HCT116 (cell line): ENCODE measurements at regions not wholly inside any gene's neighbourhood (a gene's known extent, or its start where the extent isn't known, plus 50 kb on each side); places are given as distances from the start of the nearest gene placed in this dataset.

Experiments
- ATAC-seq: fragments of 200-7000 bp; cut with Tn5 transposase; 2 replicates; pipeline ENCODE4 v1.9.1; 2020; ENCODE audit warnings: mild to moderate bottlenecking, moderate library complexity
- BruUV-seq: library from RNA; stranded (reverse); fragments of 400-500 nt; replicated peaks from 2 replicates; lab custom pipeline; 2021; lab: Mats Ljungman, UMichigan
- CTCF ChIA-PET: fragments of 300-600 bp; sonication (Branson Sonifier 250); formaldehyde crosslinking; loops from one replicate; lab custom pipeline; 2021; ENCODE audit warnings: antibody characterized with exemption; lab: Charles Lee
- POLR2A ChIA-PET: fragments of 300-600, 350-600 bp; sonication (Branson Sonifier 250); formaldehyde crosslinking; loops from one replicate; lab custom pipeline; 2021; ENCODE audit warnings: antibody characterized with exemption; lab: Charles Lee
- RAD21 ChIA-PET, 2 experiments: fragments of 300-600 bp; sonication (Branson Sonifier 250); formaldehyde crosslinking; loops; one replicate each; lab custom pipeline; 2023; ENCODE audit warnings: low total read pairs in 2 of 2; ENCODE audit not compliant: uncharacterized antibody in 2 of 2, unreplicated experiment in 2 of 2, low non-redundant PET in 1 of 2; lab: Charles Lee
- DNase-seq: peaks from one replicate; pipeline ENCODE4 v3.0.0-alpha.2; 2010; ENCODE audit warnings: low read depth, low spot score
- H2AFZ ChIP-seq: fragments of 200-600 bp; shearing (Covaris generic), sonication (generic); 2 replicates; pipeline ENCODE4 v1.6.1; 2017; ENCODE audit warnings: low read depth, mixed run types, mixed read lengths, antibody characterized with exemption, low read length; ENCODE audit not compliant: poor library complexity, severe bottlenecking
- H3K27ac ChIP-seq: 2 replicates; pipeline ENCODE4 v1.5.1; 2012; ENCODE audit warnings: low read depth, low read length
- H3K27me3 ChIP-seq: fragments of 200-600 bp; sonication (generic); 2 replicates; pipeline ENCODE4 v1.6.1; 2016; ENCODE audit warnings: mixed run types, low read length, mixed read lengths; ENCODE audit not compliant: insufficient read depth
- H3K36me3 ChIP-seq, 2 experiments: fragments of 200-500 bp in 1 of 2; fragments of 200-600 bp in 1 of 2; sonication (Bioruptor generic) in 1 of 2; sonication (generic) in 1 of 2; 2 replicates each; pipeline versions ENCODE4 v1.5.1 to v1.6.1; 2014 to 2016; ENCODE audit warnings: low read length in 2 of 2, inconsistent platforms in 1 of 2, mixed read lengths in 1 of 2, mixed run types in 1 of 2; ENCODE audit not compliant: insufficient read depth in 2 of 2, control insufficient read depth in 1 of 2
- H3K4me1 ChIP-seq, 2 experiments: fragments of 200-600 bp in 1 of 2; sonication (generic) in 1 of 2; 2 replicates each; pipeline versions ENCODE4 v1.5.1 to v1.6.1; 2012 to 2017; ENCODE audit warnings: low read length in 2 of 2, inconsistent platforms in 1 of 2, mild to moderate bottlenecking in 1 of 2, mixed read lengths in 1 of 2, mixed run types in 1 of 2, moderate library complexity in 1 of 2; ENCODE audit not compliant: insufficient read depth in 2 of 2, control insufficient read depth in 1 of 2
- H3K4me2 ChIP-seq: fragments of 200-600 bp; sonication (generic); 2 replicates; pipeline ENCODE4 v1.6.1; 2017; ENCODE audit warnings: mixed run types, low read length, mixed read lengths
- H3K4me3 ChIP-seq, 2 experiments: fragments of 200-600 bp in 1 of 2; sonication (generic) in 1 of 2; replicated peaks in 1 of 2; 2 replicates each; pipeline ENCODE4 v1.5.1; 2011 to 2016; ENCODE audit warnings: low read length in 2 of 2, control low read depth in 1 of 2, low read depth in 1 of 2, mild to moderate bottlenecking in 1 of 2, mixed read lengths in 1 of 2, mixed run types in 1 of 2
- H3K79me2 ChIP-seq: fragments of 200-600 bp; sonication (generic); 2 replicates; pipeline ENCODE4 v1.6.1; 2017; ENCODE audit warnings: mild to moderate bottlenecking, mixed run types, low read length, moderate library complexity, mixed read lengths; ENCODE audit not compliant: insufficient read depth
- H3K9ac ChIP-seq: fragments of 200-600 bp; sonication (generic); 2 replicates; pipeline ENCODE4 v1.6.1; 2016; ENCODE audit warnings: low read length, mixed read lengths
- H3K9me2 ChIP-seq: fragments of 200-600 bp; sonication (generic), shearing (Covaris generic); 2 replicates; pipeline ENCODE4 v1.6.1; 2017; ENCODE audit warnings: mixed run types, mild to moderate bottlenecking, moderate library complexity; ENCODE audit not compliant: insufficient read depth
- H3K9me3 ChIP-seq, 2 experiments: fragments of 200-500 bp in 1 of 2; fragments of 200-600 bp in 1 of 2; sonication (Bioruptor generic) in 1 of 2; sonication (generic) in 1 of 2; 2 replicates each; pipeline ENCODE4 v1.6.1; 2014 to 2017; ENCODE audit warnings: low read length in 2 of 2, mixed read lengths in 2 of 2, inconsistent platforms in 1 of 2, low read depth in 1 of 2, mild to moderate bottlenecking in 1 of 2, mixed run types in 1 of 2, moderate library complexity in 1 of 2; ENCODE audit not compliant: control insufficient read depth in 1 of 2, insufficient read depth in 1 of 2
- H4K20me1 ChIP-seq: fragments of 200-600 bp; sonication (generic), shearing (Covaris generic); 2 replicates; pipeline ENCODE4 v1.6.1; 2017; ENCODE audit warnings: mixed run types, mild to moderate bottlenecking, moderate library complexity; ENCODE audit not compliant: insufficient read depth
- EGR1 ChIP-seq: IDR thresholded peaks from 2 replicates; pipeline ENCODE4 v1.6.1; 2012; ENCODE audit warnings: low read depth
- EZH2 ChIP-seq: fragments of 200-600 bp; sonication (generic); IDR thresholded peaks from 2 replicates; pipeline ENCODE4 v1.6.1; 2017; ENCODE audit warnings: antibody characterized with exemption, mixed run types
- FOSL1 ChIP-seq: IDR thresholded peaks from 2 replicates; pipeline ENCODE4 v1.6.1; 2012; ENCODE audit warnings: low read depth
- JUND ChIP-seq: IDR thresholded peaks from 2 replicates; pipeline ENCODE4 v1.6.1; 2012
- POLR2AphosphoS5 ChIP-seq: IDR thresholded peaks from 2 replicates; pipeline ENCODE4 v1.6.1; 2011; ENCODE audit warnings: mild to moderate bottlenecking, low read depth, low read length, moderate library complexity
- RAD21 ChIP-seq: IDR thresholded peaks from 2 replicates; pipeline ENCODE4 v1.6.1; 2012; ENCODE audit warnings: low read depth, mild to moderate bottlenecking
- SP1 ChIP-seq: IDR thresholded peaks from 2 replicates; pipeline ENCODE4 v1.6.1; 2012; ENCODE audit warnings: low read depth
- TCF7L2 ChIP-seq: IDR thresholded peaks from 2 replicates; pipeline ENCODE4 v1.7.0; 2011; ENCODE audit warnings: borderline replicate concordance, inconsistent platforms; ENCODE audit not compliant: insufficient read depth, insufficient read length; ENCODE audit errors: extremely low read depth
- ZFX ChIP-seq: fragments of 450-650 bp; IDR thresholded peaks from 2 replicates; pipeline ENCODE4 v1.6.1; 2017
- intact Hi-C: fragments of 100-400 bp; cut with micrococcal nuclease; formaldehyde crosslinking; loops from 2 replicates; pipeline ENCODE4 v1.10.0; 2022
- TF ChIP-seq, protein P1 (sequence below): IDR thresholded peaks from 2 replicates; pipeline ENCODE4 v1.6.1; 2012
- TF ChIP-seq, protein P2 (sequence below), 3 experiments: fragments of 200-600 bp in 1 of 3; sonication (generic) in 1 of 3; IDR thresholded peaks in 2 of 3; conservative IDR thresholded peaks in 1 of 3; 2 replicates each; pipeline ENCODE4 v1.5.1; 2012 to 2017; ENCODE audit warnings: low read depth in 2 of 3, low read length in 2 of 3, antibody characterized with exemption in 1 of 3, borderline replicate concordance in 1 of 3, control low read depth in 1 of 3, mild to moderate bottlenecking in 1 of 3, mixed read lengths in 1 of 3, mixed run types in 1 of 3, moderate library complexity in 1 of 3; ENCODE audit not compliant: insufficient read depth in 1 of 3
- TF ChIP-seq, protein P3 (sequence below): IDR thresholded peaks from 2 replicates; pipeline ENCODE4 v1.6.1; 2012

DNA sequence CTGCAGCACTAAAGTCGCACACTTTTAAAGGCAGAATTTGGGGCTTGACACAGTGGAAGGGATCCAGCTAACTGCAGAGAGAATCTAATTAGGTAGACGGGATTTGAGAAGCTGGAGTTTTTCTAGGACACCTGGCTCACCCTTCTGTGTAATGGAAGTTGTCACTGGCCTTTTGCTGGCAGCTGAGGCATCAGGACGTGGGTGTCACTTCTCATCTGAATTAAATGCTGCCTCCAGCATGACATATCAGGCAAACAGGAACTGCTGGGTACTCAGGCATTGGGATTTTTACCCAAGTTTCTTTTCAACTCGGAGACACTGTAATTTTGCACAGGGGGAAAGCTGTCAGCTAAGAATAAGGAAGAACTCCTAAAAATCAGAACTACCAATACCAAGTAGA, 861.9 kb upstream of the ARPP21 start:
- H3K9me2 ChIP-seq, result no peaks in the 10 kb centered on the region
- no peak overlapping the region for H2AFZ ChIP-seq
- intact Hi-C loops, result no loop called here
- H3K36me3 ChIP-seq, result no peaks in the 10 kb centered on the region
- no peaks in the 10 kb centered on the region for H3K27me3 ChIP-seq
- POLR2A ChIA-PET, result no interaction called here
- RAD21 ChIA-PET, result no interaction called here
- TF ChIP-seq RAD21, result no peak
- TF ChIP-seq FOSL1, result no peak
- TF ChIP-seq JUND, result no peak
- no peak for TF ChIP-seq SP1
- TF ChIP-seq TCF7L2, result no peak
- TF ChIP-seq, protein P1, sequence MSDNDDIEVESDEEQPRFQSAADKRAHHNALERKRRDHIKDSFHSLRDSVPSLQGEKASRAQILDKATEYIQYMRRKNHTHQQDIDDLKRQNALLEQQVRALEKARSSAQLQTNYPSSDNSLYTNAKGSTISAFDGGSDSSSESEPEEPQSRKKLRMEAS, result no peak
- TF ChIP-seq EGR1, result no peak
- TF ChIP-seq ZFX, result no peak
- TF ChIP-seq, protein P2, sequence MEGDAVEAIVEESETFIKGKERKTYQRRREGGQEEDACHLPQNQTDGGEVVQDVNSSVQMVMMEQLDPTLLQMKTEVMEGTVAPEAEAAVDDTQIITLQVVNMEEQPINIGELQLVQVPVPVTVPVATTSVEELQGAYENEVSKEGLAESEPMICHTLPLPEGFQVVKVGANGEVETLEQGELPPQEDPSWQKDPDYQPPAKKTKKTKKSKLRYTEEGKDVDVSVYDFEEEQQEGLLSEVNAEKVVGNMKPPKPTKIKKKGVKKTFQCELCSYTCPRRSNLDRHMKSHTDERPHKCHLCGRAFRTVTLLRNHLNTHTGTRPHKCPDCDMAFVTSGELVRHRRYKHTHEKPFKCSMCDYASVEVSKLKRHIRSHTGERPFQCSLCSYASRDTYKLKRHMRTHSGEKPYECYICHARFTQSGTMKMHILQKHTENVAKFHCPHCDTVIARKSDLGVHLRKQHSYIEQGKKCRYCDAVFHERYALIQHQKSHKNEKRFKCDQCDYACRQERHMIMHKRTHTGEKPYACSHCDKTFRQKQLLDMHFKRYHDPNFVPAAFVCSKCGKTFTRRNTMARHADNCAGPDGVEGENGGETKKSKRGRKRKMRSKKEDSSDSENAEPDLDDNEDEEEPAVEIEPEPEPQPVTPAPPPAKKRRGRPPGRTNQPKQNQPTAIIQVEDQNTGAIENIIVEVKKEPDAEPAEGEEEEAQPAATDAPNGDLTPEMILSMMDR (IDR thresholded peaks at IDR 0.05 in 2 of 3, conservative IDR thresholded peaks at IDR 0.05 in 1 of 3; ENCODE audit: borderline replicate concordance in 1 of 3, insufficient read depth in 1 of 3, low read depth in 2 of 3, low read length in 2 of 3), result no peak
- CTCF ChIA-PET, result no interaction called here
- DNase-seq (no peak), ATAC-seq (no peak)
- H3K27ac ChIP-seq, result no peak overlapping the region
- H3K79me2 ChIP-seq, result no peaks in the 10 kb centered on the region
- H3K9ac ChIP-seq, result no peak overlapping the region
- H3K4me1 ChIP-seq, result no peaks in the 10 kb centered on the region
- H3K4me2 ChIP-seq, result no peak overlapping the region
- no TSS peak for BruUV-seq
- H3K9me3 ChIP-seq, result peaks cover 5 to 6% of the 10 kb centered on the region in 2 experiments; a peak in 3 of 4 replicates
- H4K20me1 ChIP-seq, result no peaks in the 10 kb centered on the region
- no peak overlapping the region for H3K4me3 ChIP-seq

DNA sequence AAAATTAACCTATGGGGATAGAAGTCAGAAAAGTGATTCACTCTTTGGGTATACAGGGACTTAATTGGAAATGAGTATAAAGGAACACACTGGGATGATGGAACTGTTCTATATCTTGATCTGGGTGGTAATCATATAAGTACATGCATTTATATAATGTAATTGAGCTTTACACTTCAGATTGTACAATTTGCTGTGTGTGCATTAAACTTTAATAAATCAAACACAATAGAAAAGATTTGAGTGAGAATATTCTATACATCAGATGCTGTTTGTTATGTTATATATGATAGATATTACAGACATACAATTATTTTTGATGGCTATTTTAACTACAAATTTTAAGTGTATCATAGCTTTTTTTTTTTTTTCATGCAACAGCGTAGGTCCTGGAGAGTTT, 860.2 kb upstream of the ARPP21 start:
- RAD21 ChIA-PET, result no interaction called here
- ATAC-seq (no peak), DNase-seq (no peak)
- TF ChIP-seq FOSL1, result no peak
- no peak for TF ChIP-seq EZH2
- no peak for TF ChIP-seq JUND
- TF ChIP-seq, protein P3, sequence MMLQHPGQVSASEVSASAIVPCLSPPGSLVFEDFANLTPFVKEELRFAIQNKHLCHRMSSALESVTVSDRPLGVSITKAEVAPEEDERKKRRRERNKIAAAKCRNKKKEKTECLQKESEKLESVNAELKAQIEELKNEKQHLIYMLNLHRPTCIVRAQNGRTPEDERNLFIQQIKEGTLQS, result no peak
- no peak for TF ChIP-seq POLR2AphosphoS5
- intact Hi-C loops, result no loop called here
- Histone ChIP-seq H3K9ac (no peak overlapping the region), H3K4me3 (no peak overlapping the region), H3K79me2 (no peaks in the 10 kb centered on the region), H2AFZ (no peak overlapping the region), H3K9me2 (no peaks in the 10 kb centered on the region), H3K4me1 (no peaks in the 10 kb centered on the region), H4K20me1 (no peaks in the 10 kb centered on the region), H3K27ac (no peak overlapping the region), H3K9me3 (peaks cover 5 to 12% of the 10 kb centered on the region in 2 experiments; a peak in 3 of 4 replicates), H3K36me3 (no peaks in the 10 kb centered on the region), H3K4me2 (no peak overlapping the region), H3K27me3 (no peaks in the 10 kb centered on the region)
- POLR2A ChIA-PET, result no interaction called here
- BruUV-seq, result no TSS peak
- CTCF ChIA-PET, result no interaction called here
